ENCODE measurements at regions not wholly inside any gene's neighbourhood (a gene's known extent, or its start where the extent isn't known, plus 50 kb on each side); places are given as distances from the start of the nearest gene placed in this dataset.

DNA sequence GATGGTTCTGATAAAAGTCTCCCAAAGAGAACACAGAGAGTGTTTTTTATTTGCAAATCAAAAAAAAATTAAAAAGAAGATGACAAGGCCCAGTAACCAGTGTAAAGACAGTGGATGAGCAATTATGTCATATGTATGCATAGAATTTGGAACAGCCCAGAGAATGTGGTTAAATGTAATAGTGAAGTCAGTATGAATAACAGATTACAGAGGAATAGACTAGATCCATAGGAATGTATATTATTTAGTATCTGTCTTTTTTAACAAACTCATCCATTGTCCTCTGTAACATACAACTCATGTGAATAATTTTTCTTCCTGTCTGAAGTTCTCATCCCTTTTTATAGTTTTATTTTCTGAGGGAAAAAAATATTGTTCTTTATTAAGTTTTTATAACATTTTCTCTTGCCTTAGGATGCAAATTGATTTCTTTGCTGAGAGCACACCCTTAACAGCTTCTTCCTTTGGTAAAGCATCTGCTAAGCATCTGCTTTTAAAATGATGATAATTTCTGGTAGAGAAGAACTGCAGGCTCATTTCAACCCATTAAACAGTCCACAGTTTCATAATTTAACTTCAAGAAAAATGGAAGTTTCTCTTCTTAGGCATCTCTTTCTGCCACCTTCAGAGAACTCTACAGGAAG, 266.5 kb upstream of the MTNR1B start:
- peak; percentile 78 for DNase-seq (ENCODE audit: low read depth)

DNA sequence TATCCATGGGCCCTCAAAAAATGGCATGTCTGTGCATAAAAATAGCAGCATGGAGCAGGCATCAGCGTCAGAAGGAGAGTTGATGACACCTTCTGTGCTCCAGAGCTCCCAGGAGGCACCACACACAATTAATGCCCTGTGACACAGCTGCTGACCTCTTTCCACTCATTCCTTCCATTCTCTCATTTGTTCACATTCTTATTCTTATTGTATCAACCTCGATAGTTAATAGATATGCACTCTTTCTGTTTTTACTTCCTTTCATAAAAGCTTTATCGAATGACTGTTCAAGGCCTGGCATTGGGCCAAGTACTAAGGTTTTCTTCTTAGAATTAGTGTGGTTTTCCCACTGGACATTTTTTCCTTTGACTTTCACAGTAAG, 266.0 kb upstream of the MTNR1B start:
- peak; percentile 42 for DNase-seq (ENCODE audit: low read depth)

DNA sequence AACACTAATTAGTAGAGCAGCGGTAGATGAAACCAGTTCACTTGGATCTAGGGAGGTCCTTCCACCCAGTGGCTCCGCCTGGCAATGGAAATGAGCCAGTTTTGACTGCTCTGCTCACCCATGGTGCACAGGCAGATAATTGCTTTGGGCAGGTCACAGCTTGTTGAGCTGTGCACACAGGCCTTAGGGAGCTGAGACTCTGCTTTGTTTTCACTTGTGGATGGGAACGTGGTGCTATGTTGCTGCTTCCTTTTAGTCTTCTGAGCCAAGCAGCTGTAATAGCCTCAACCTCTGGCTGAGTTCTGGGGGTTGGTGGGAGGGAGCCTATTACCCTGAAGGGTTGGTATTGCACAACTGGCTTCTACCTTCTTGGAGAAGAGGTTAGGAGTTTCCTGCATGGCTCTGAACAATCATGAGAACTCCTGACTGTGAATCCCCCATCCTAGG, 262.3 kb upstream of the MTNR1B start:
- no peak for DNase-seq (ENCODE audit: low read depth)

DNA sequence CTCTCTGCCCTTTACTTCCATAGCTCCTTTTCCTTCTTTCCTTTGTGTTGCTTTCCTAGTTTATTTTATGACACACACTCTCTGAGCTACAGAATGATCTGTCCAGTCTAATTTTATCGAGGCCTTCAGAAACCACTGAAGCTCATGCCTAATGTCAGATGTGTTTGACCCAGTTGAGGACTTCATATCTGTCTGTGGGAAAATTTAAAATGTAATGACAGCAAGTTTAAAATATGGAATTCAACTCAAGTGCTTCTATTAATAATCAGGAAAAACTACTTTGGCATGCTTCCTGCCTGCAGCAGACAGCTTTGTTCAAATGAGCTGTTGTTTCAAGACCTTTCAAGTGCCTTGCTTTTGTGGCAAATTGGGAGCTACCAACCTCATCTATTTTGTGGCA, 261.8 kb upstream of the MTNR1B start:
- no peak for DNase-seq (ENCODE audit: low read depth)

DNA sequence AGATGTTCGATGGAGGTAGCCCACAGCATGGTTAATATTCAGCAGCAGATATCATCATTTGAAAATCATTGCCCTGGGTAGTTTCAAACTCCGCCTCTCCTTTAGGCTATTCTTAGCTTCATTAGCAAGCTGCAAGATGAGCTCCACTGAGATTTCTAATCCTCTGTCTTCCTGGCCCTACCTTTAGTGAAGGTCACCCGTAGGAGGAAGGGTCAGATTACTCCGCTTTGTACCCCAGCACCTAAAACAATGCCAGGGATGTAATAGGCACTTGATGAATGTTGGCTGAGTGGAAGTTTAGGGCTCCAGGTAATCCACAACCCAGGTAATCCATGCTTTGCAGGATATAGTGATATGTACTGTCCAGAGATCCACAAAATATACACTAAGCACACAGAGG, 260.1 kb upstream of the MTNR1B start:
- DNase-seq (ENCODE audit: low read depth) = no peak

DNA sequence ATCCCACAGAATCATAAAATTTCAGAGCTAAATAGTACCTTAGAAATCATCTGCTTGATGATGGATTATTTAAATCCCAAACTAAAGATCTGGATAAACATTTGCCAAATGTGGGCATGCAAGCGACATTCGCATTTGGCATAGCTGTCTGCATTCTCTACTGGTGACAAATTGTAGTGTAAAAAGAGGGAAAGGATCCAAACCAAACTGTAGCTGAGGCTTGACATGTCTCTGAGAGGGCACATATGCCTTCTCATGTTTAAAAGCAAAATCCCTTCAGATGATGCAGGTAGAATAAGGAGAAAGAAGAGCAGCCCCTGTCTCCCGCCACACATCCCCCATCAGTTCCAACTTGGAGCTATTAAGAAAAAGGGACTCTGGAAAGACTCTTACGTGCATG, 257.5 kb upstream of the MTNR1B start:
- no peak for DNase-seq (ENCODE audit: low read depth)

DNA sequence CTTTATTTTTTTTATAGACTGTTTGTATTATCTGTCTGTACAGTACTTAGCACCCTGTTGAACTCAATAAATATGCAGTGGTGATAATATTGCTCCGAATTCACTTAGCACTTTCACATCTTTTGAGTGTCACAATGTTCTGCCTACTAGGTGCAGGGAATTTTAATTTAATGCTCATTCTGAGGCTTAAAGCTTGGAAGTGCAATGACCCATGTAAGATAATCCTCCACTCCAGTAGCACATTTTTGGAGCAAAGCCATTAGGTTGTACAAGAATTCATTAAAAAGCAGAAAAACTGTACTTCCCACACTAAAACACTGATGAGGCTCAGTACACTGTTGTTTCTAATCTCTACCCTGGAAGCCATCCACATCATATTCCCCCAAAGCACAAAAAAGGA, 255.3 kb upstream of the MTNR1B start:
- DNase-seq (ENCODE audit: low read depth) = no peak

DNA sequence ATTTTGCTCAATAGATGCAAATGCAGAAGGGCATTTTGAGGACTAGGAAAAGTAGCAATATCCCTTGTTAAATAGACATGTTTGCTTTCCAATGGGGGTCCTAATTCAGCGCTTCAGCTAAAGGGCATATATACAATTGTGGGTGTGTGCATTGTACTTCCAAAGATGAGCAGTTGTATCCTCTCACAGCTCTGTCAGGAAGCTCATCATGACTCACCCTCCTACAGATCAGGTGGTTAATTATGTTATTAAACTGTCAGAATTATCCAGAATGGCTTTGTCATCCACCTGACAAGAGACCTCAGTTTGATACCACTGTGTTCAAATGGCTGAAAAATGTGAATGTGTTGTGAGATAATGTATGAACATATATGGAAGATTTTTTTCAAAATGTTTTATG, 252.2 kb upstream of the MTNR1B start:
- DNase-seq (ENCODE audit: low read depth) = no peak

DNA sequence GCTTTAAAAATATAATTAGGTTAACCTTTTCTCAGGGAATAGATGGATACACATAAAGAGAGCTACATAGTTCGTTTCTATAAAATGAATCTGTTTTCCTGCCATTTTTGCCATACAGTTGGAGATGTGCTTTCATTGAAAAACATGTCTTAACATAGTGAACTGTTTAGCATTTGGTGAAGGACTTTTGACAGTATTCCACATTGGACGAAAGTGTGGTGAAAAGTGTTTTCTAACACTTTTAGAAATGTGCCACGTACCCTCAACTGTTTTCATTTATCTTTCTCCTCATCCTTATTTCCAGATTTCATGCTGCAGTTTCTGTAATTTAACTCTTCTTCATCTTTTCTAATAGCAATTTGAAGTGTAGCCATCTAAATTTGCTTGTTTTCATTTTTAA, 249.1 kb upstream of the MTNR1B start:
- no peak for DNase-seq (ENCODE audit: low read depth)

DNA sequence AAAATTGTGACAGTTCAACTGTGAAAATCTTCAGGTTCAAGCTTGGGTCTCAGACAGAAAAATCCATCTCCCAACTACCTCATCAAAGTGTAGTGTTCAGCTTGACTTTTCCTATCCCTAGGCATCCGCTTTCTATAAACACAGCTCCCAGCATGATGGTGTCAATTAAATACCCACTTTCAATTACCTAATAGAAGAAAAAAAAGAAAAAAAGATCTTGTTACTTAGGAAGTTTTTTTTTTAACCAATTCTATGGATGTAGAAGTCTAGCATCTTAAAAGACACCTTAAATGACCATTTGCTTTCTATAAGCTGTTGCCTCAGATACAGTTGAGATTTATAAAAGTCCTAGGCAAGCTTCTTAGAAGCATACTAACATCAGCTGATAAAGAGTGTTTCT, 244.1 kb upstream of the MTNR1B start:
- no peak for DNase-seq (ENCODE audit: low read depth)

DNA sequence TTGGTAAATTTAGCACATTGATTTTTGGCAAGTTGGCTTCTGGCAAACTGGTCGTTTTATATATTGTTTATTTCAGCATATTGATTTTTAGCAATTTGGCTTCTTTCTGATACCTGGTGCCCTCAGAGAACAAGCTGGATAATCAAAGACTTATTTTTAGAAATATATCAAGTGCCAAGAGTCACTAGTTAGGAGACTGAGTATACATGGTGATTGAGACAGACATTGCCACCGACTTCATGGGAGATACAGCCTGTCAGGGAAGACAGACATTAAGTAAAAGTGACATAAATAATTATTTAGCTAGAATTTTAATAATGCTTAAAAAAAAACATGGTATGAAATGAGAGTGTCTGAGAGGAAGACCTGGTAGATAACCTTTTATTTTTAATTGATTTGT, 242.3 kb upstream of the MTNR1B start:
- no peak for DNase-seq (ENCODE audit: low read depth)

DNA sequence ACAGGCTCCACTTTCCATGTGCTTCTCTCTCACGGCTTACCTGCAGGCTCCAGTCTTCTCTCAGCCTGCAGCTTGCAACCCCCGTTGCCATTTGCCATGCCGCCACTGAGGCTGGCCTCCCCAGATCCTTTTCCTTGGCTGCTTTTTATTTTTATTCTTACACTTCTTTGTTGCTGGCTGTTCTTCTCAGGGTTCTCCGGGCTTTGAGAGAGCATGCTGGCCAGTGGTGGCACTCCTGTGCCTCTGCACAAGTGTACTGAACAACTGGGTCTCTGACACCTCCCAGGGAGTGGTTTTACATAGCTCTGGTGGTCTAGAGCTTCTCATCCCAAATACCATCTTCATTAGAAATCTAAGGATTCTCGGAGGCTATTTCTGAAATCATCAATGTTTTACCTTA, 241.7 kb upstream of the MTNR1B start:
- DNase-seq (ENCODE audit: low read depth) = no peak

DNA sequence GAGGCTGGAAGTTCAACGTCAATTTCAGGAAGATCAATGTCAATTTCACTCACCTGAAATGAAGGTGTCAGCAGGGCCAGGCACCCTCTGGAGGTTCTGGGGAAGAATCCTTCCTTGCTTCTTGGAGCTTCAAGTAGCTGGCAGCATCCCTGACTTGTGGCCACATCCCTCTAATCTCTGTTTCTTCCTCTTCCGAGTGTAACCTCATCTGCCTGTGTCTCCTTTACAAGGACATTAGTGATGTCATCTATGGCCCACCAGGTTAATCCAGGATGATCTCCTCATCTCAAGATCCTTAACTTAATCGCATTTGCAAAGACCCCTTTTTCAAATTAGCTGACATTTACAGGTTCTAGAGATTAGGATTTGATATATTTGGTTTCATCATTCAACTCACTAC, 240.8 kb upstream of the MTNR1B start:
- DNase-seq (ENCODE audit: low read depth) = no peak

DNA sequence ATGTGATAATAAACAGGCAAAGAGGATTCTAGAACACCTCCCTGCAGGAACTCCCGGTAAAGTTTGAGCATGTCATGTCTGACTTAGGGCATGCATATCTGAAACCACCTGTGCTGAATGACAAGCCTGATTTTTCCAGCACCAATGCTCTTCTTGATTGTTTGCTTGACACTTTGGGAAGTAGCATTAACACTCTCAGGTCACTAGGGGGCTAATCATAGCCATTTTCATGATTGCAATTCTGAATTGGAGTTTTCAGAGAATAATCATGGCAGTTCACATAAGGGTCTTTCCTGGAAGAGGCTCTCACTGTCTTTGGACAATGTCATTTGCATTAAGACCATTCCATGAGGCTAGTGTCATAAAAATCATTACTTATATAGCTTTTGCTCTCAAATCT, 234.4 kb upstream of the MTNR1B start:
- no peak for DNase-seq (ENCODE audit: low read depth)

DNA sequence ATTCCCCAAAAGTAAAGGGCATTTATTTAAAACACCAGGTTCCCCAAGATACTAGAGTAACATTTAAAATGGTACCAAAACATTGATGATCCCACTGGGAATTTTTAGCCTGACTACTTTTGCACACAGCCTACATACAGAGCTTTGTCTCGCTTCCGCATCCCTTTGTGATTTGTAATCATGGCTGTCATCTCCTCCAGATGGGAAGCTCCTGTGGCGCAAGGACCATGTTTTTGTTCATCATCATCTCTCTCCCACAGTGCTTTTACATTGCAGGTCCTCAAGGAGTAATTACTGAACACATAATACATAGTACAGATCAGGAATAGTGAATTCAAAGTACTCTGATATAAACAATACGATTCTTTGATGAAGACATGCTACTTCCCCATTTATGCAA, 231.2 kb upstream of the MTNR1B start:
- DNase-seq (ENCODE audit: low read depth) = no peak

DNA sequence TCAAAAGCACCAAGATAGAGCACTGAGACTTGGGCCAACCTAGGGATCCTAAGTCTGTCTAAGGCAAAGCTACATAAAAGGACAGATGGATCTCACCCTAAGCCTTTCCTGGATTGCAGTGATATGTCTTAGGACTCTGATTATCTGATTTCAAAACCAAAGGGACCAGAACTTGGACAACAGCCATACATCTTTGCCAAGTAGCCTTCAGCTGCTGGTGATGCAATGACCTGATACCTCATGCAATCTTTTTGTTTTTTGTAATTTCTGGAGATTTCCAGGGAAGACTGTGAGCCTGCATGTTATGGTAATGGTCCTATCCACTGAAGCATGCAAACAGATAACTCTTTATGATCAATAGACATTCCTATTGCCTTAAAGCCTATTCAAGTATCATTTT, 230.4 kb upstream of the MTNR1B start:
- DNase-seq (ENCODE audit: low read depth) = no peak

DNA sequence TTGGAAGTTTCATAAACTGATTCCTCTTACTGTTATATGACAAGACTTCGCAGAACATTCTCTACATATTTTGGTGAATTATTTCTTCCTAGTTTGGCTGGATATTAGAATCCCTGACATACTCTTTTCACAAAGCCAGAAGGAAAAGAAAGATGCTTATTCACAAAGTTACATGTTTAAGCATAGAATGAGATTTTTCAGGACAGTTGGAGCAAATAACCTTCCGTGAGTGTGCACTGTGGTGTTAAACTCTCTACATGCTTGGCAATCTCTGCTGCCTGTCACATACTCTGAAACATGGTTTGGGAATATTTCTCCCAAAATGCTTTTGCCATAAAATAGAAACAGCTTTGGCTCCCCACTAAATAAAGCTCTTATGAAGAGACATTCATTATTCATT, 230.0 kb upstream of the MTNR1B start:
- DNase-seq (ENCODE audit: low read depth) = no peak

DNA sequence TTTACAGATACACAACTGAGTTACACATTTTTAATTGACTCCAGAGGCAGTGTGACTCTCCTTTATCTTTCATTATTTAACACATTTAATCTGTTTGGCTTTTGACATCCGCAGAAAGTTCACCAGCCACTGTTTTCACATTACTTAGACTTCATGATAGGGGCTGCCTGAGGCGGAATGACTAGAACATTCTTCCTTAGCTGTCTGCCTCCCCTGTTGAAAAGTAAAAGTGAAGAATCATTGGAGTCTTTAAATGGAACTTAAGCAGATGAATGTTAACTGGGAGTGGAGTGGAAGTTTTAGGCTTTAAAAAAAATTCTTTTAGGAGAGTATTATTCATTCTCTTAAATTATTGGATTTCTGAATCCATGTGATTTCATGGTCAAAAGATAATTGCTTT, 229.2 kb upstream of the MTNR1B start:
- DNase-seq (ENCODE audit: low read depth) = no peak

DNA sequence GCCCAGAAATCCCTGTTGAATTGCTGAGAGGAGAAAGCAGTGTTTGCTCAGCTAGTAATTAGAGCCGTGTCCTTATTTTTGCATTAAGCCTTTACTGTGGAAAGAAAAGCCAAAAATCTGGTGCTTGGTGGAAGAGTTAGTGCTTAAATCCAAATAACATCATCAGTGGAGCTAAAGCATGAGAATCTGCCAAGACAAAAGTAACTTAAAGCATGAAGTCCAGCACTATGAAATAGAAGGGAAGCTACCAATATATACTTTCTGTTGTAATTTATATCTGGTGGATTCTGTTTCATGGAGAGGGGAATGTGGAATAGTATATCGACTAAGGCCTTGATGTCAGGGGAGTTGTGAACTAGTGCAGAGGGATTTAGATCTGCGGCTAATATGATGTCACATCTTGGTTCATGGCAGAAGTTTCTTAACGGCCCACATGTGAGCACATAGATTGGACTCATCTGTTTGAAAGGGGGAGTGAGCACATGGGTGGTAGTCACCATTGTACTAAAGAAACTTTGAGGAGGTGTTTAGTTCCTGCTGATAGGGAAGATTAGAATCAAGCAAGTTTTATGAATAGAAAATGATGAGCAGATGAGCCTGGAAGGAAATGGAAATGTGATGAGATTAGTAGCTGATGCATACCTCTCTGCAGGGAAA, 224.4 kb upstream of the MTNR1B start:
- DNase-seq (ENCODE audit: low read depth) = no peak

DNA sequence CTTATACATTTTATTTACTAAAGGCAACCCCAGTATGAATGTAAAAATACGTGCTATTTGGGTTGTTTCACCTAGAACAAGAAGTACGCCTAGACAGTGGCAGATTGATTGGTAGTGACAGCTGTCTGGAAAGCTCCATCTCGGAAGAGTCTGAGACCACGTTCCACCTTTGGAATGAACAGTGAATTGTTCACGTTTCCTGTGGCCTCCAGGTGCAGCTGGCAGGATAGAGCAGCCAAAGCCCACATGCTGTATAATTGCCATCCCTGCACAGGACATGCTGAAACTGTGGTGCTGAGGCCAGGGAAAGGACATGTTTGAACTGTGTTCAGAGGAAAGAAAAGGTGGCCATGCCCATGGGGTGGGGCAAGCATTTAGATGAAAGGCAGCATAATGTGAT, 218.7 kb upstream of the MTNR1B start:
- DNase-seq (ENCODE audit: low read depth) = no peak

DNA sequence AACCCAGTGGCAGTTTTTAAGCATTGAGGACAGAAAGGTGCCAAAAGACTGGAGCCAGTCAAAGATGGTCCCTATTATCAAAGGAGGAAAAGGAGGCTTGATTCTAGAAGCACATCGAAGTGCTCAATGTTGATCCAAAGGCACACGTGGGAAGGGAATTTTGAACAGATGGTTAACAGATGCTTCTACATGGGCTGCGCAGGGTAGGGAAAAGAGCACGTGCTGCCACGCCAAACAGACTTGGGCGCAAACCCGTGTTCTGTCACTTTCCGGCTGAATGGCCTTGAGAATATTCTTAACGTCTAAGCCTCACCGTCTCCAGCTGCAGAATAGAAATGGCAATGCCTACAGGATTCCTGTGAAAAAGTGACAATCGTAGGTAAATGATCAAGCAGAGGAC, 217.9 kb upstream of the MTNR1B start:
- no peak for DNase-seq (ENCODE audit: low read depth)

DNA sequence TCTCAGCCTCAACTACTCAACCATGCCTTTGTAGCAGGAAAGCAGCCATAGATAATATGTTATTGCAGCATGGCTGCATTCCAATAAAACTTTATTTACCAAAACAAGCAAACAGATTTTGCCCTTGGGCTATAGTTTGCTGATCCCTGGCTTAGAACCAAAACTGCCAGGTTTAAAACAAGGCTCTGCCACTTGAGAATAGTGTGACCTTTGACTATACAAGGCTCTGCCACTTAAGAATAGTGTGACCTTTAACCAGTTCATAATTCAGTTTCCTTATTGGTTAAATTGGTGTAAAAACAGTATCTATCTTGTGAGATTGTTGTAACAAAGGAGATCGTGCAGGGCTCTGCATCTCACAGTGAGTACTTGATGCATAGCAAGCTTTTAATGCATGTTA, 217.3 kb upstream of the MTNR1B start:
- no peak for DNase-seq (ENCODE audit: low read depth)

DNA sequence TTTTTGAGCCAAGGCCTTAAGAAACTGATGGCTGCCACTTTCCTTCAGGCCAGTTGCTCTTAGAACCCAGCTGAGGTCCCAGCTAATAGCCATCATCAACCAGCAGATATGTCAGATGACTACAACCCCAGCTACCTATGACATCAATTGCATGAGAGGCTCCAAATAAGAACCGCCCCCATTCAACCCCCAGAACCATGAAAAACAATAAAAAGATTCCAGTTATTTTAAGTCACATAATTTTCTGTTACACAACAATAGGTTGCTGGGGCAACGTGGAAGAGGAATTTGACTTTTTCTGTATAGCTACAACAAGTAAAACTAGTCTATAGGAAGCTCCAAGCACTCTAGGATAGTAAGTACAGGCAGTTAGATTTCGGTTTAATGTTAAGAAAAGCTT, 216.3 kb upstream of the MTNR1B start:
- no peak for DNase-seq (ENCODE audit: low read depth)

DNA sequence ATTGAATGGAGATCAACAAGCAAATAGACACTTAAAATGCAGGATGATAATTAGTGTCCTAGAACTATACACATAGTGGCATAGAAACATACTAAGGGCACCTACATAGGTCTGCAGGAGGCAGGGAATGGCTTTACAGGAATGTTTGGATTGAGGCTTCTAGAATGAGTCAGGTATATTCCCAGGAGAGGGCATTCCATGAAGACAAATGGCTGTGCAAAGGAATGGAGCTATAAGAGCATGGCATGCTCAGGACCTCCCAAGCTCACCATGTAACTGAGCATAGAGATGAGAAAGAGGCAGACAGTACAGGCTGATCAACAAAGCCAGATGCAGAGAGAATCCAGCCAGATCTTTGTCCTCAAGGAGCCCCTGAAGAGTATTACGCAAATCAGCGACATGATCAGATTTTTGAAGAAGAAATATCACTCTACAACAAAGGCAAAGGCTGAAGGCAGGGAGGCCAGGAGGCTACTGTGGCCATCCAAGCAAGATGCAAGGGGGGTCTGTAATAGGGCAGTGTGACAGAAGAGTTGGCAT, 211.1 kb upstream of the MTNR1B start:
- DNase-seq (ENCODE audit: low read depth) = no peak

All from ELR (cell line).